Natural killer cell (primary cell): ENCODE measurements at regions not wholly inside any gene's neighbourhood (a gene's known extent, or its start where the extent isn't known, plus 50 kb on each side); places are given as distances from the start of the nearest gene placed in this dataset.

Source experiments
- ATAC-seq, 3 donors: fragments of 150-1000 bp in 2 of 3; fragments of 200-7000 bp in 1 of 3; cut with Tn5 transposase; 1 replicate in 1 of 3; 2 replicates in 2 of 3; pipeline ENCODE4 v1.10.0; 2021; ENCODE audit warnings: mild to moderate bottlenecking in 2 of 3, moderate library complexity in 2 of 3
- DNase-seq, 2 donors: peaks; one replicate each; pipeline versions ENCODE4 v3.0.0 to v3.0.0-alpha.2; 2013 to 2021; ENCODE audit warnings: mixed read lengths in 1 of 2
- H3K27ac ChIP-seq: one replicate; pipeline ENCODE4 v1.5.1; 2013; ENCODE audit warnings: mild to moderate bottlenecking, low read length
- H3K27me3 ChIP-seq: one replicate; pipeline ENCODE4 v1.6.1; 2013; ENCODE audit warnings: low read length; ENCODE audit not compliant: control insufficient read depth, insufficient read depth
- H3K36me3 ChIP-seq: one replicate; pipeline ENCODE4 v1.6.1; 2013; ENCODE audit warnings: low read length; ENCODE audit not compliant: control insufficient read depth, insufficient read depth
- H3K4me1 ChIP-seq: one replicate; pipeline ENCODE4 v1.6.1; 2013; ENCODE audit warnings: low read length; ENCODE audit not compliant: control insufficient read depth, insufficient read depth
- H3K4me3 ChIP-seq: one replicate; pipeline ENCODE4 v1.5.1; 2013; ENCODE audit warnings: low read length
- H3K9me3 ChIP-seq: one replicate; pipeline ENCODE4 v1.6.1; 2013; ENCODE audit warnings: low read length; ENCODE audit not compliant: control insufficient read depth, insufficient read depth
- H3K27ac Mint-ChIP-seq, 2 donors: one replicate each; pipeline ENCODE4 v1.8.0; 2022; ENCODE audit warnings: mild to moderate bottlenecking in 2 of 2, mixed read lengths in 2 of 2, moderate library complexity in 1 of 2
- H3K27me3 Mint-ChIP-seq, 2 donors: one replicate each; pipeline ENCODE4 v1.8.0; 2022; ENCODE audit warnings: low read depth in 2 of 2, mixed read lengths in 2 of 2
- H3K36me3 Mint-ChIP-seq: one replicate; pipeline ENCODE4 v1.8.0; 2022; ENCODE audit warnings: mixed read lengths
- H3K4me1 Mint-ChIP-seq, 2 donors: one replicate each; pipeline ENCODE4 v1.8.0; 2022; ENCODE audit warnings: mixed read lengths in 2 of 2
- H3K4me3 Mint-ChIP-seq: one replicate; pipeline ENCODE4 v1.8.0; 2022; ENCODE audit warnings: mild to moderate bottlenecking, moderate library complexity, mixed read lengths
- H3K9me3 Mint-ChIP-seq, 2 donors: one replicate each; pipeline ENCODE4 v1.8.0; 2022; ENCODE audit warnings: mixed read lengths in 2 of 2
- CTCF ChIP-seq: fragments of 200-600 bp; IDR thresholded peaks from one replicate; pipeline ENCODE4 v1.8.0; 2022; ENCODE audit warnings: antibody characterized with exemption
- WGBS: methylation state at CpG from one replicate; pipeline ENCODE4 v1.1.7; 2013; ENCODE audit warnings: missing lambda C conversion rate; ENCODE audit not compliant: insufficient coverage; 5-methylcytosine and 5-hydroxymethylcytosine counted together
- intact Hi-C: fragments of 100-400 bp; cut with micrococcal nuclease; formaldehyde crosslinking; loops from one replicate; pipeline ENCODE4 v1.14.2; 2022

GRCh38 chr2:198657512-198658121 lies 800.1 kb downstream of the SATB2 start:
- Mint-ChIP-seq H3K36me3 (no peaks in the 10 kb centered on the region), H3K27ac (no peak overlapping the region), H3K4me3 (no peak overlapping the region), H3K9me3 (peaks cover 3% of the 10 kb centered on the region in 2 donors), H3K27me3 (no peaks in the 10 kb centered on the region), H3K4me1 (no peaks in the 10 kb centered on the region)
- DNase-seq, result no peak
- ATAC-seq, result no peak
- H3K27me3 ChIP-seq, result no peaks in the 10 kb centered on the region
- H3K27ac ChIP-seq, result no peak overlapping the region
- H3K9me3 ChIP-seq, result no peaks in the 10 kb centered on the region
- intact Hi-C loops, result no loop called here
- no peak overlapping the region for H3K4me3 ChIP-seq
- no peaks in the 10 kb centered on the region for H3K36me3 ChIP-seq
- no peaks in the 10 kb centered on the region for H3K4me1 ChIP-seq
- TF ChIP-seq CTCF, result no peak
- WGBS, result 62% methylated on average over 5 of the region's 6 CpGs

DNA sequence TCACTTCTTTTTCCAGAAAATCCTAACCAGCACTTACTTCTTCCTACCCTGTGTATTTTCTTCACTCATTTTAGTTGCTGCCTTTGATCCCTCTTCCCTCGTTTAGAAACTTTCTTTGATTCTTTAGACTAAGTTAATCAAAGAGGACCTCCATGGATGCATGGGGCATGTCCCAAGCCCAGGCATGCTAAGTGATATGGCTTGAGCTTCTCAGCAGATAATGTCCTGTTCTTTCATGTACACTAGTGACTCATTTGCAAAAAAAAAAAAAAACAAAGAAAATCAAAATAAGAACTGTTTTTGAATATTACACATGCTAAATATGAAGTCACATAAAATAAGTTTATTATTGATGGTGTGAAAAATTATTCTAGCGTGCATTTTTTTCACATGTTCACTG lies 800.9 kb downstream of the SATB2 start:
- Histone ChIP-seq H3K9me3 (no peaks in the 10 kb centered on the region), H3K27me3 (no peaks in the 10 kb centered on the region), H3K4me1 (no peaks in the 10 kb centered on the region), H3K27ac (no peak overlapping the region), H3K4me3 (no peak overlapping the region), H3K36me3 (no peaks in the 10 kb centered on the region)
- WGBS, result 63% methylated on average over 1 of the region's 2 CpGs
- H3K4me1 Mint-ChIP-seq, result no peaks in the 10 kb centered on the region
- peaks cover 3% of the 10 kb centered on the region in 2 donors for H3K9me3 Mint-ChIP-seq
- ATAC-seq (no peak), DNase-seq (no peak)
- no peak overlapping the region for H3K4me3 Mint-ChIP-seq
- no peak overlapping the region for H3K27ac Mint-ChIP-seq
- no peaks in the 10 kb centered on the region for H3K27me3 Mint-ChIP-seq
- TF ChIP-seq CTCF, result no peak
- H3K36me3 Mint-ChIP-seq, result no peaks in the 10 kb centered on the region
- intact Hi-C loops, result no loop called here

GRCh38 chr2:198654646-198655045 lies 803.1 kb downstream of the SATB2 start:
- H3K4me3 Mint-ChIP-seq, result no peak overlapping the region
- no peak overlapping the region for H3K27ac Mint-ChIP-seq
- no peaks in the 10 kb centered on the region for H3K4me1 Mint-ChIP-seq
- DNase-seq (no peak), ATAC-seq (no peak)
- Histone ChIP-seq H3K27ac (no peak overlapping the region), H3K27me3 (no peaks in the 10 kb centered on the region), H3K4me3 (no peak overlapping the region), H3K4me1 (no peaks in the 10 kb centered on the region), H3K36me3 (no peaks in the 10 kb centered on the region), H3K9me3 (no peaks in the 10 kb centered on the region)
- H3K36me3 Mint-ChIP-seq, result no peaks in the 10 kb centered on the region
- intact Hi-C loops, result no loop called here
- no CpG with 5 or more reads among the region's 5 CpGs for whole genome bisulfite sequencing
- H3K9me3 Mint-ChIP-seq, result peaks cover 0 to 3% of the 10 kb centered on the region in 2 donors
- no peaks in the 10 kb centered on the region for H3K27me3 Mint-ChIP-seq
- TF ChIP-seq CTCF, result no peak

DNA sequence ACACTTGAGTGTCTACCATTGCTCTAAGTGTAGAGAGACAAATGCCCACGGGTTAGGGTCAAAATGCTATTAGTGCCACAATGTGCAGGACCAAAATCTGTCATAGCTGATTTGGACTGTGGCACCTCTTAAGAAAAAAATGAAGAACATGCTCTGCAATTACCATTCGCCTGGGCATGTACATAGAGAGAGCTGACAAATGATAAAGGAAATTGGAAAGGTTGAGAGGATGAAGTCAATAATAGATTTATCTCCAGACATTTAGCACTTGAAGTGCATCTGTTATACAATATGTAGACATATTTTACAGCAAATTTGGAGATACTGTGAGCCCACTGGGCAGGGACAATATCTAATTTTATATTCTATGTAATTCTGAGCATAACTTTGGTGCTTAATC lies 804.4 kb downstream of the SATB2 start:
- WGBS, result 70% methylated on average over 2 of the region's 2 CpGs
- no peak overlapping the region for H3K27ac Mint-ChIP-seq
- TF ChIP-seq CTCF, result no peak
- Histone ChIP-seq H3K27me3 (no peaks in the 10 kb centered on the region), H3K9me3 (no peaks in the 10 kb centered on the region), H3K27ac (no peak overlapping the region), H3K4me1 (no peaks in the 10 kb centered on the region), H3K4me3 (no peak overlapping the region), H3K36me3 (no peaks in the 10 kb centered on the region)
- H3K9me3 Mint-ChIP-seq, result peaks cover 0 to 3% of the 10 kb centered on the region in 2 donors
- intact Hi-C loops, result no loop called here
- H3K27me3 Mint-ChIP-seq, result no peaks in the 10 kb centered on the region
- no peaks in the 10 kb centered on the region for H3K4me1 Mint-ChIP-seq
- H3K36me3 Mint-ChIP-seq, result no peaks in the 10 kb centered on the region
- no peak overlapping the region for H3K4me3 Mint-ChIP-seq
- no peak for DNase-seq
- no peak for ATAC-seq
